C4-2B (cell line): ENCODE measurements at regions not wholly inside any gene's neighbourhood (a gene's known extent, or its start where the extent isn't known, plus 50 kb on each side); places are given as distances from the start of the nearest gene placed in this dataset.

Experiments used
- H3K27ac ChIP-seq: fragments of 450-650 bp; 2 replicates; pipeline ENCODE4 v1.5.1; 2017
- CTCF ChIP-seq: fragments of 450-650 bp; conservative IDR thresholded peaks from 2 replicates; pipeline ENCODE4 v1.5.1; 2017; ENCODE audit warnings: mild to moderate bottlenecking
- ZFX ChIP-seq: fragments of 450-650 bp; IDR thresholded peaks from 2 replicates; pipeline ENCODE4 v1.6.1; 2017

GRCh38 chr6:53446151-53446550 lies 97.4 kb upstream of the ELOVL5 start:
- TF ChIP-seq CTCF = no peak
- H3K27ac ChIP-seq = no peak overlapping the region

- TF ChIP-seq ZFX (no peak), CTCF (no peak)
Observed at GRCh38 chr6:53441761-53442160, 93.0 kb upstream of the ELOVL5 start.

GRCh38 chr6:53441035-53441493 lies 92.3 kb upstream of the ELOVL5 start:
- TF ChIP-seq ZFX (no peak), CTCF (no peak)

More at GRCh38 chr6:53441761-53442160, 93.0 kb upstream of the ELOVL5 start:
- no peak overlapping the region for H3K27ac ChIP-seq

GRCh38 chr6:53440336-53440945 lies 91.7 kb upstream of the ELOVL5 start:
- H3K27ac ChIP-seq = peak overlapping the region; percentile 26; the same call in 1 of the 2 replicates
- TF ChIP-seq CTCF (no peak), ZFX (no peak)

More at GRCh38 chr6:53441035-53441493, 92.3 kb upstream of the ELOVL5 start:
- no peak overlapping the region for H3K27ac ChIP-seq

- TF ChIP-seq CTCF (no peak), ZFX (no peak)
- H3K27ac ChIP-seq = no peak overlapping the region
Observed at GRCh38 chr6:53439556-53439955, 90.8 kb upstream of the ELOVL5 start.

GRCh38 chr6:53437557-53438202 lies 88.9 kb upstream of the ELOVL5 start:
- H3K27ac ChIP-seq = peak overlapping the region; percentile 20; the same call in 1 of the 2 replicates
- TF ChIP-seq ZFX (no peak), CTCF (peak; percentile 80)

GRCh38 chr6:53436526-53437303 lies 88.0 kb upstream of the ELOVL5 start:
- H3K27ac ChIP-seq = peak overlapping the region; percentile 9; the same call in 1 of the 2 replicates
- TF ChIP-seq ZFX = no peak
- no peak for TF ChIP-seq CTCF
